Colonic mucosa (tissue), 4 donors: ENCODE measurements at regions not wholly inside any gene's neighbourhood (a gene's known extent, or its start where the extent isn't known, plus 50 kb on each side); places are given as distances from the start of the nearest gene placed in this dataset.

Experiments
- DNase-seq: peaks from one replicate; pipeline ENCODE4 v3.0.0-alpha.2; 2020
- H3K27ac ChIP-seq: fragments of 200-600 bp; one replicate; pipeline ENCODE4 v1.8.0; 2021
- H3K27me3 ChIP-seq: fragments of 200-600 bp; one replicate; pipeline ENCODE4 v1.8.0; 2021
- H3K36me3 ChIP-seq: fragments of 200-600 bp; one replicate; pipeline ENCODE4 v1.8.0; 2021
- H3K4me1 ChIP-seq: fragments of 200-600 bp; one replicate; pipeline ENCODE4 v1.8.0; 2021; ENCODE audit warnings: mild to moderate bottlenecking
- H3K4me3 ChIP-seq: fragments of 200-600 bp; one replicate; pipeline ENCODE4 v1.8.0; 2021
- H3K9ac ChIP-seq, 2 donors: one replicate each; pipeline ENCODE4 v1.7.0; 2013; ENCODE audit warnings: control low read depth in 2 of 2, low read depth in 2 of 2, low read length in 2 of 2
- H3K9me3 ChIP-seq: fragments of 200-600 bp; one replicate; pipeline ENCODE4 v1.8.0; 2021
- intact Hi-C: fragments of 100-400 bp; cut with DNase I; formaldehyde crosslinking; loops from one replicate; pipeline ENCODE4 v1.14.1; 2022
- TF ChIP-seq, protein P1 (sequence below): fragments of 200-600 bp; IDR thresholded peaks from one replicate; pipeline ENCODE4 v1.8.0; 2022; ENCODE audit warnings: antibody characterized with exemption, mild to moderate bottlenecking
- donor health status: healthy.
- donor health status: DM: no; HTN: no; CAD: no.
- donor health status: DM: no; HTN: no; CAD: no.

DNA sequence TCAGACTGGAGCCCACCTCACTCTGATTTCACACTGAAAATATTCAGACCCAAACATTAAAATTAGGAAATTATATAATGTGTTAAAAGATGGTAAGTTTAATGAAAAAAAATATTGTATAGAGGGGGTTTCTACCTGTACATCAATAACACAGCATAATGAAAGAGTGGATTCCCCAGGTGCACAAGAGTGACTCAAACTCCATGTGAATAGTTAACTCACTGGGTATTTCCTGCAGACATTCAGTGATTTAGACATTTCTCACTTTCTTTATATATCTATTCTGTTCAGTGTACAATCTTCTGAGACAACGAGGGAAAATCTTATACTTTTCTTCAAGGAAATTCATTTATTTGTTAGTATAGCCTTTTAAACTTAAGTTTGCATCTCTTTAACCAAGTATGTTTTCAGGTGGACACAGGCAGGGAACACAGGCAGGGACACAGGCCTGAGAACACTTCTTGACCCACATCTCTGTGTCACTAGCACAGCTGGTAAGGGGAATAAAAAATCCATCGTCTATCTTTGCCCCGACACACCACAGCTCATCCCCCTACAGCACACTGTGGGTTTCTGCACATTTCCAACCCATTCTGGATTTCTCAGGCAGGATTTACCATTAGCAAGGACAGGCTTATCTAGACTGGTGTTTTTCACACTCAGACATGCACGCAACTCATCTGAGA is 525.5 kb upstream of the BOD1L1 start:
- H3K9ac ChIP-seq: no peak overlapping the region
- no peaks in the 10 kb centered on the region for H3K4me1 ChIP-seq
- TF ChIP-seq, protein P1, sequence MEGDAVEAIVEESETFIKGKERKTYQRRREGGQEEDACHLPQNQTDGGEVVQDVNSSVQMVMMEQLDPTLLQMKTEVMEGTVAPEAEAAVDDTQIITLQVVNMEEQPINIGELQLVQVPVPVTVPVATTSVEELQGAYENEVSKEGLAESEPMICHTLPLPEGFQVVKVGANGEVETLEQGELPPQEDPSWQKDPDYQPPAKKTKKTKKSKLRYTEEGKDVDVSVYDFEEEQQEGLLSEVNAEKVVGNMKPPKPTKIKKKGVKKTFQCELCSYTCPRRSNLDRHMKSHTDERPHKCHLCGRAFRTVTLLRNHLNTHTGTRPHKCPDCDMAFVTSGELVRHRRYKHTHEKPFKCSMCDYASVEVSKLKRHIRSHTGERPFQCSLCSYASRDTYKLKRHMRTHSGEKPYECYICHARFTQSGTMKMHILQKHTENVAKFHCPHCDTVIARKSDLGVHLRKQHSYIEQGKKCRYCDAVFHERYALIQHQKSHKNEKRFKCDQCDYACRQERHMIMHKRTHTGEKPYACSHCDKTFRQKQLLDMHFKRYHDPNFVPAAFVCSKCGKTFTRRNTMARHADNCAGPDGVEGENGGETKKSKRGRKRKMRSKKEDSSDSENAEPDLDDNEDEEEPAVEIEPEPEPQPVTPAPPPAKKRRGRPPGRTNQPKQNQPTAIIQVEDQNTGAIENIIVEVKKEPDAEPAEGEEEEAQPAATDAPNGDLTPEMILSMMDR: no peak
- H3K27me3 ChIP-seq: no peaks in the 10 kb centered on the region
- H3K36me3 ChIP-seq: no peaks in the 10 kb centered on the region
- no peak overlapping the region for H3K27ac ChIP-seq
- no peaks in the 10 kb centered on the region for H3K9me3 ChIP-seq
- intact Hi-C loops: no loop called here
- no peak for DNase-seq
- no peak overlapping the region for H3K4me3 ChIP-seq

DNA sequence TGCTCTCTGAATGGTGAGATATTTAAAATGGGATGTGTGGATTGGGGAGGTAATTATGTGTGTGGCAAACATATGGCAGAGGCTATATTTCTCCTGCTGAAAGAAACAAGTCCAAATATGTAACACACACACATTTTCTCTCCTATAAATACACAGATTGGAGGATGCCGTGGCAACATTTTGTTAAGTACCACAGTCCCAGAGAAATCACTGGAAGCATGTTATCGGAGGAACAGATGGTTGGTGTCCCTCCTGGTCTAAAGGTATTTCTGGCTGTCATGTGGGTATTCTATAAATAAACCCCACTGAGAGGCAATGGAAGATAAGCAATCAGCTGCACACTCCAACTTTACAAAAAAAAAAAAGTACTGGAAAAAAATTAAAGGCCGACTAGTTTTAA is 528.3 kb upstream of the BOD1L1 start:
- TF ChIP-seq, protein P1: no peak
- intact Hi-C loops: no loop called here
- Histone ChIP-seq H3K4me3 (no peak overlapping the region), H3K9ac (no peak overlapping the region), H3K36me3 (no peaks in the 10 kb centered on the region), H3K27me3 (no peaks in the 10 kb centered on the region), H3K9me3 (no peaks in the 10 kb centered on the region), H3K4me1 (no peaks in the 10 kb centered on the region), H3K27ac (no peak overlapping the region)
- no peak for DNase-seq

DNA sequence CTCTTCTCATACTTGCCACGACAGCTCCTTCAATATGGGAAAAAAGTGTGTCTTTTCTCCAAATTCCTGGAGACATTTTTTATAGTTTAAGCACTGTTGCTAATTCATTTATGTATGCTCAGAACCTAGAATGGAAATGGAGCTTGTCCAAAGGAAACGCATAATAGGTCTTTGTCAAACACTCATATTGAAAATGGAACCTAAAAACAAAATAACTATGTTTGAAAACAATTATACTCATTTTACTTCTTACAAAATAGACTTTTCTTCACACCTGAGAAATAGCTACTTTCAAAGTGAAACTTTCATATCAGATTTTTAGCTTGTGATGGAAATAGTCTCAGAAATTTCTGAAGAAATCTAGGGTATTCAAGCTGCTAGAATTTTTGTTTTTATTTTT is 529.7 kb upstream of the BOD1L1 start:
- Histone ChIP-seq H3K4me3 (no peak overlapping the region), H3K27ac (no peak overlapping the region), H3K9me3 (no peaks in the 10 kb centered on the region), H3K9ac (no peak overlapping the region), H3K36me3 (no peaks in the 10 kb centered on the region), H3K4me1 (no peaks in the 10 kb centered on the region), H3K27me3 (no peaks in the 10 kb centered on the region)
- DNase-seq: no peak
- intact Hi-C loops: no loop called here
- TF ChIP-seq, protein P1: no peak

DNA sequence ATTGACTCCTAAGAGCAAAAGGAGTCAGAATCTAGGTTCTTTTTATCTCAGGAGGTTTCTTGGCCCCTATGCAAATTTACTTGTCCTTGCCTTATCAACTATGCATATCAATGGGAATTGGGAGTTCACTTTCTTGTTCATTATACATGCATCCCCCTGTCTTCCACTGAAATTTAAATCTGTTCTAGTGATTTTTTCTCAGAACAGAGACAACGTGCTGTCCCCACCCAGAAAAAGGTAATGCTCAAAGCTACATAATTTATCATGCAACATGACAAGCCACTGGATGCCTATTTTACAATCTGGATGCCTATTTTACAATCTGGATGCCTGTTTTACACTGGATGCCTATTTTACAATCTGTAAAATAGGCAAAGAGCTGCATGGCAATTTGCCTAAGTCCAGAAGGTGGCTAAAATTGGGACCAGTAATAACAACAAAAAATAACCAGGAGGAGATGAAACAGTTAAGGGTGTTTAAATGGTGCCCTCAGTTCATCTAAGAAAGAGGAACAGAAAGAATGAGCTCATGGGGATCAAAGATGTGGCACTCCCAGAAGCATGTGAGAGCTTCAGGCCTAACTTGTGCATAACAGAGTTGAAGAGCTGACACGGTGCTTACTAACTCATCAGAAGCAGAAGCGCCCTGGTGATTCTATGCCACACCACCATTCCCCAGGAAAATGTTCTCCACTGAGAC is 537.8 kb upstream of the BOD1L1 start:
- H3K27ac ChIP-seq: no peak overlapping the region
- intact Hi-C loops: no loop called here
- H3K27me3 ChIP-seq: no peaks in the 10 kb centered on the region
- no peaks in the 10 kb centered on the region for H3K4me1 ChIP-seq
- H3K4me3 ChIP-seq: no peak overlapping the region
- TF ChIP-seq, protein P1: no peak
- no peak overlapping the region for H3K9ac ChIP-seq
- DNase-seq: no peak
- no peaks in the 10 kb centered on the region for H3K9me3 ChIP-seq
- no peaks in the 10 kb centered on the region for H3K36me3 ChIP-seq

DNA sequence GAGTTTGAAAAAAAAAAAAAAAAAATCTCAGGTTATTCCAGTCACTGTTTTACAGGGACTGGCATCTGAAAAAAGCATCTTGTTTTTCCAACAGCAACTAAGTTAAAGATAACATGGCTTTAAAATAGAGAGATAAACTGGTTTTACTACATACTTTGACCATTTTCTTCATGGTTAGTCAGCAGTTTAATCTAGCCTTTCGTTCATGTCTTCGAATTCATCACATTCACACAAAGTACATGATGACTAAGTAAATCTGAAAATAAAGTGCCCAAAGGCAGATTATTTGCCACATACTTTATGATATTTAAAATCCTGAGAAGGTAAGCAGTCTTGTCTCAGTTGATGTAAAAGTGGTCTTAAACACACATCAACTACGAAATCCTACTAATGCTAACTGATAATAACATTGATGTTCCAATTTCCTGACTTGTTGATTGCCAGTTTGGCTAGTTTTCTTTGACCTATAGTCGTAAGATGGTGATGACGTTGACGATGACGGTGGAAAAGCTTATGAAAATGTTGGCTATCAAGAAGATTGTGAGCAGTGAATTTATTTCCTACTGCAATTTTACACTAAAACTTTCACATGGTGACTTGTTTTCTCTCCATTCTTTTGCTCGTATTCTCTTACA is 540.5 kb upstream of the BOD1L1 start:
- H3K9me3 ChIP-seq: no peaks in the 10 kb centered on the region
- H3K4me3 ChIP-seq: no peak overlapping the region
- intact Hi-C loops: no loop called here
- no peaks in the 10 kb centered on the region for H3K36me3 ChIP-seq
- H3K4me1 ChIP-seq: no peaks in the 10 kb centered on the region
- TF ChIP-seq, protein P1: no peak
- H3K9ac ChIP-seq: no peak overlapping the region
- no peak for DNase-seq
- H3K27me3 ChIP-seq: no peaks in the 10 kb centered on the region
- no peak overlapping the region for H3K27ac ChIP-seq
